Choroid plexus epithelial cell (primary cell): ENCODE measurements at regions not wholly inside any gene's neighbourhood (a gene's known extent, or its start where the extent isn't known, plus 50 kb on each side); places are given as distances from the start of the nearest gene placed in this dataset.

Experiments used
- DNase-seq: peaks from one replicate; pipeline ENCODE4 v3.0.0-alpha.2; 2010; ENCODE audit warnings: low read depth
- H3K4me3 ChIP-seq: 2 replicates; pipeline ENCODE4 v1.5.1; 2011; ENCODE audit warnings: low read depth, mild to moderate bottlenecking, control low read depth, low read length, moderate library complexity
- TF ChIP-seq, protein P1 (sequence below): conservative IDR thresholded peaks from 2 replicates; pipeline ENCODE4 v1.5.1; 2011; ENCODE audit warnings: low read depth, mild to moderate bottlenecking, control low read depth, inconsistent platforms, low read length, moderate library complexity

DNA sequence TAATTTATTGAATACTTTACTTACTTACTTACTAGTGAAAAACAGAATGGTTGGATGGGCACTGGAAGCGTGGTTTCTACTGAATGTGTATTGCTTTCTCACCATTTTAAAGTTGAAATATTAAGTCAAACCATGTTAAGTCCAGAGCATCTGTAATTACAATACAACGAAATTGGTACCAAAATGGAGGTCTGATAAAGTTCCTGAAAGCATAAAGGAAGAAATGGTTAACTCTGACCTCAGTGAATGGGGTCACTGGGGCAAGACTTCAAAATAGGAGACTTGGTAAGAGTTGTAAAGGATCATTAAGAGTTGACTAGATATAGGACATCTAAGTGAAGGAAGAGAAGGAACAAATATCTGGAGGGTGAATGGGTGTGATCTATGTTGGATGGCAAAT is 237.1 kb downstream of the MAF start:
- no peak for DNase-seq
- TF ChIP-seq, protein P1, sequence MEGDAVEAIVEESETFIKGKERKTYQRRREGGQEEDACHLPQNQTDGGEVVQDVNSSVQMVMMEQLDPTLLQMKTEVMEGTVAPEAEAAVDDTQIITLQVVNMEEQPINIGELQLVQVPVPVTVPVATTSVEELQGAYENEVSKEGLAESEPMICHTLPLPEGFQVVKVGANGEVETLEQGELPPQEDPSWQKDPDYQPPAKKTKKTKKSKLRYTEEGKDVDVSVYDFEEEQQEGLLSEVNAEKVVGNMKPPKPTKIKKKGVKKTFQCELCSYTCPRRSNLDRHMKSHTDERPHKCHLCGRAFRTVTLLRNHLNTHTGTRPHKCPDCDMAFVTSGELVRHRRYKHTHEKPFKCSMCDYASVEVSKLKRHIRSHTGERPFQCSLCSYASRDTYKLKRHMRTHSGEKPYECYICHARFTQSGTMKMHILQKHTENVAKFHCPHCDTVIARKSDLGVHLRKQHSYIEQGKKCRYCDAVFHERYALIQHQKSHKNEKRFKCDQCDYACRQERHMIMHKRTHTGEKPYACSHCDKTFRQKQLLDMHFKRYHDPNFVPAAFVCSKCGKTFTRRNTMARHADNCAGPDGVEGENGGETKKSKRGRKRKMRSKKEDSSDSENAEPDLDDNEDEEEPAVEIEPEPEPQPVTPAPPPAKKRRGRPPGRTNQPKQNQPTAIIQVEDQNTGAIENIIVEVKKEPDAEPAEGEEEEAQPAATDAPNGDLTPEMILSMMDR, result no peak
- no peak overlapping the region for H3K4me3 ChIP-seq

DNA sequence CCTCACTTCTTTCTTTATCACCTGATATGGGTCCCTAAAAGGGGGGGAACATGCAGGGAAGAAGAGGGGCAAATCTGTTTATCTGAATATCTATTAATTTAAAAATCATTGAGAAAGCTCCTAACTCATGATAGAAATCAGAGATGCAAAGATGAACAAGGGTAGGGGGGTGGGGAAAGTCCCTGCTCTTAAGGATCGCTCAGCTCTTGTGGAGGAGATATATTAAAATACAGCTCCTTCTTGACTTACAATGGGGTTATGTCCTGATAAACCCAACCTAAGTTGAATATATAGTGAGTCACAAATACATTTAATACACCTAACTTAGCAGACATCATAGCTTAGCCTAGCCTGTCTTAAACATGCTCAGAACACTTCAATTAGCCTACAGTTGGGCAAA is 237.5 kb downstream of the MAF start:
- TF ChIP-seq, protein P1, result no peak
- DNase-seq, result no peak
- H3K4me3 ChIP-seq, result no peak overlapping the region

DNA sequence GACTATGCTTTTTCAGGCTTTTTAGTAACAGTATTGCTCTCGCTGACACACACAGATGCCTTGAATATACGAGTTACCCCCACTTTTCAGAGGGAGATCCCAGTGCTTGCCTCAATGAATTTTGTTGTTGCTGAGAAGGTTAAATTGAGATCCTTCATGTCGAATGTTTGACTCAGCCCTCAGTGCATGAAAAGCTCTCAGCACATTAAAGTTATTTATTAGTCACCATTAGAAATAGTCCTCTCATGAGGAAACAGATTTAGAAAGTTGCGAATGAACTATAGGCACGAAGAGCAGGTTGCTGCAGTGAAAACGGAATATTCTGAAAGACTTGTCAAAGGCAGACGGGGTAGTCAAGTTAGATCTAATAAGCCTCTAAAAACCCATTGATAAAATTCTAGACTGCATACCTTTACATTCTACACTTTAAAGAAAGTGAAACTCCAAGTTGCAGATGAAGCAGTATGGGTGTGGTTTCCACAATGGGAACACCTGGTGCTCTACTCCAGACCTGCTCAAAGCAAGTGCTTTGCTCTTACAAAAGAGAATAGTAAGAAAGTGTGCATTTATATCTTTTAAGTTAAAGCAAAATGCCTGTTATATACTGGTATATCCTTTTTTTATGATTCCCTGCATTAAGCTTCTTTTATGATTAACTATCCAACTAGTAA is 238.1 kb downstream of the MAF start:
- DNase-seq, result no peak
- TF ChIP-seq, protein P1, result no peak

DNA sequence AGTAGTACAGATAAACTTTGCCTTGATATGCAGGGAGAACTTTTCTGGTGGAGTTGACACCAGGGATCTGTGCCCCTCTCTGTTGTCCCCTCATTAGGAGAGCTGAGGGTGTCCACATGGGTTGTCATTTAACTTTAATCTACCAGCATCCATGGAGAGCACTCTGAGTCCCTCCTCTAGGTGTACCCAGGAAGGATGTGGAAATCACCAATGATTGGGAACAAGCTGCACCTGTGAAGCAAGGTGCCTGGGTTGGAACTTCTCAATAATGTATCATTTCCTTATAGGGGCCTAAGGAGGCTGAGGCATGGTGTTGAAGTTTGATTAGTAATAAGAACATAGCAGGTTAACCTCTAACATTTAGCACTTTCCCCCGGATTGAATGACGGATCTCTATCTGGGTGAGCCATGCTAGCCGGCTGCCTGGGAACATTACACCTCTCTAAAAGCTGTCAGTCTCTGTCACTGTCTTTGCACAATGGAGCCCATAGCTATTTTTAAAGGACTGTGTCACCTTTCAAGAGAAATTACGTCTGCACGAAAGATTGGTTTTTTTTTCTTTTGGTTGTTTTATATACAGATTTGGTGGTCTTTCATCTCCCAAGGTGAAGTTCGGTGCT is 239.3 kb downstream of the MAF start:
- TF ChIP-seq, protein P1, result no peak

More for the DNA sequence above, 238.1 kb downstream of the MAF start:
- H3K4me3 ChIP-seq, result no peak overlapping the region

DNA sequence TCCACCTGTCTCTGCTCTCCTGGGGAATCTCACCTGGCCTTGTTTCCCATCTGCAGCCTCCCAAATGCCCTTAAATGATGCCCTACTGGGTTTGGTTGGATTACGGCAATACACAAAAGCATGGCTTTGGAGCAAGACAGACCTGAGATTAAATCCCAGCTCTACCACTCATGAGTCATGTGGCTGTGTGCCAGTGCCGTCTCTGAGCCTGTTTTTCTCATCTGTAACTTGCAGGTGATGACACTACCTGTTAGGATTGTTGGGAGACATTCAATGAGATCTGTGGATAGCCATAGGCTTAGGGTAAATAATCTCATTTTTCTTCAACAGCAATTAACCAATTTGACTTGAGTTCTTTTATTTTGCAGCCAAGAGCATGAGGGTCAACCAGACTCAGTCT is 240.3 kb downstream of the MAF start:
- no peak overlapping the region for H3K4me3 ChIP-seq
- DNase-seq, result no peak
- TF ChIP-seq, protein P1, result no peak

More for the DNA sequence above, 239.3 kb downstream of the MAF start:
- DNase-seq, result no peak
- H3K4me3 ChIP-seq, result no peak overlapping the region

- TF ChIP-seq, protein P1, result no peak
- DNase-seq, result no peak
- no peak overlapping the region for H3K4me3 ChIP-seq
These were observed 241.5 kb downstream of the MAF start for GRCh38 chr16:79359082-79359481.

DNA sequence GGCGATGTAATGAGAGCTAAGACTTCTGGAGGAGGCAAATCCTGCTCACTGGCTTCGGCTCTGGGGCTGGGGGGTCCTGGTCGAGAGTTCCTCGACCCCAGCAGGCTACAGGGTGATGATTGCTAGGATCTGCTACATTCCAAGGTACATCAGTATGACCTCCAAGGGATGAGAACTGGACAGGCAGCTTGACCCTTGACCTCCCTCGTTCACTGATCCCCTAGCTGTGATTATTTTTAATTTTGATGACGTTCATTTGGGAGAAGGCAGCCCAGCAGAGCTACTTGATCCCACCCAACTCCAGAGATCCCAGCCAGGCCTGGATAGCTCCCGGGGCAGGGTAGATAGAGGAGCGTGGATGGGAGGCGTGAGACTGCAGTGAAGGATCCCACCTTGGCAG is 242.3 kb downstream of the MAF start:
- DNase-seq, result no peak
- TF ChIP-seq, protein P1, result no peak
- H3K4me3 ChIP-seq, result no peak overlapping the region
